ENCODE measurements at regions not wholly inside any gene's neighbourhood (a gene's known extent, or its start where the extent isn't known, plus 50 kb on each side); places are given as distances from the start of the nearest gene placed in this dataset.
A peak's percentile ranks its signal among the peaks of the same experiment; 100 is the strongest.

- TF ChIP-seq RBM25 (IDR thresholded peaks at IDR 0.05; ENCODE audit: low read depth, low read length, severe bottlenecking) (no peak), POU5F1 (IDR thresholded peaks at IDR 0.05; ENCODE audit: borderline replicate concordance, low read depth, low read length, partially characterized antibody) (no peak), ZNF589 (CRISPR knock-in tag; IDR thresholded peaks at IDR 0.05; ENCODE audit: low read depth) (peak; percentile 83), TFE3 (CRISPR knock-in tag; IDR thresholded peaks at IDR 0.05) (no peak), PTRF (tag; IDR thresholded peaks at IDR 0.05) (no peak), TSC22D4 (tag; IDR thresholded peaks at IDR 0.05) (no peak), ZNF436 (CRISPR knock-in tag; IDR thresholded peaks at IDR 0.05) (no peak), NCOA1 (IDR thresholded peaks at IDR 0.05; ENCODE audit: low read depth) (peak; percentile 79; the same call in 1 of the 2 replicates), CAMTA2 (CRISPR knock-in tag; conservative IDR thresholded peaks at IDR 0.05) (no peak), GTF2E2 (tag; IDR thresholded peaks at IDR 0.05) (peak; percentile 88; the same call in 1 of the 2 replicates), ZNF780A (CRISPR knock-in tag; IDR thresholded peaks at IDR 0.05) (no peak), ZNF274 (IDR thresholded peaks at IDR 0.05; ENCODE audit: borderline replicate concordance, low read depth, low read length) (no peak), ZBTB7A (IDR thresholded peaks at IDR 0.05; ENCODE audit: borderline replicate concordance, control insufficient read depth, low read depth, low read length) (0 out of 2 replicates have a peak, but pooled peaks have one; percentile 32), NFRKB (IDR thresholded peaks at IDR 0.05; ENCODE audit: low read depth) (peak; percentile 95), E2F3 (CRISPR knock-in tag; IDR thresholded peaks at IDR 0.05) (no peak), SIN3A (IDR thresholded peaks at IDR 0.05; ENCODE audit: borderline replicate concordance in 2 of 2, control insufficient read depth in 1 of 2, low read depth in 2 of 2, low read length in 2 of 2) (no peak), MEF2A (IDR thresholded peaks at IDR 0.05; ENCODE audit: control insufficient read depth, low read depth, low read length) (no peak), BRF1 (IDR thresholded peaks at IDR 0.05; ENCODE audit: borderline replicate concordance, extremely low read depth, insufficient read length) (no peak), GABPB2 (CRISPR knock-in tag; conservative IDR thresholded peaks at IDR 0.05) (no peak)
- TF ChIP-seq, protein P1, sequence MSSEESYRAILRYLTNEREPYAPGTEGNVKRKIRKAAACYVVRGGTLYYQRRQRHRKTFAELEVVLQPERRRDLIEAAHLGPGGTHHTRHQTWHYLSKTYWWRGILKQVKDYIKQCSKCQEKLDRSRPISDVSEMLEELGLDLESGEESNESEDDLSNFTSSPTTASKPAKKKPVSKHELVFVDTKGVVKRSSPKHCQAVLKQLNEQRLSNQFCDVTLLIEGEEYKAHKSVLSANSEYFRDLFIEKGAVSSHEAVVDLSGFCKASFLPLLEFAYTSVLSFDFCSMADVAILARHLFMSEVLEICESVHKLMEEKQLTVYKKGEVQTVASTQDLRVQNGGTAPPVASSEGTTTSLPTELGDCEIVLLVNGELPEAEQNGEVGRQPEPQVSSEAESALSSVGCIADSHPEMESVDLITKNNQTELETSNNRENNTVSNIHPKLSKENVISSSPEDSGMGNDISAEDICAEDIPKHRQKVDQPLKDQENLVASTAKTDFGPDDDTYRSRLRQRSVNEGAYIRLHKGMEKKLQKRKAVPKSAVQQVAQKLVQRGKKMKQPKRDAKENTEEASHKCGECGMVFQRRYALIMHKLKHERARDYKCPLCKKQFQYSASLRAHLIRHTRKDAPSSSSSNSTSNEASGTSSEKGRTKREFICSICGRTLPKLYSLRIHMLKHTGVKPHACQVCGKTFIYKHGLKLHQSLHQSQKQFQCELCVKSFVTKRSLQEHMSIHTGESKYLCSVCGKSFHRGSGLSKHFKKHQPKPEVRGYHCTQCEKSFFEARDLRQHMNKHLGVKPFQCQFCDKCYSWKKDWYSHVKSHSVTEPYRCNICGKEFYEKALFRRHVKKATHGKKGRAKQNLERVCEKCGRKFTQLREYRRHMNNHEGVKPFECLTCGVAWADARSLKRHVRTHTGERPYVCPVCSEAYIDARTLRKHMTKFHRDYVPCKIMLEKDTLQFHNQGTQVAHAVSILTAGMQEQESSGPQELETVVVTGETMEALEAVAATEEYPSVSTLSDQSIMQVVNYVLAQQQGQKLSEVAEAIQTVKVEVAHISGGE (CRISPR knock-in tag; IDR thresholded peaks at IDR 0.05): no peak
- TF ChIP-seq, protein P2, sequence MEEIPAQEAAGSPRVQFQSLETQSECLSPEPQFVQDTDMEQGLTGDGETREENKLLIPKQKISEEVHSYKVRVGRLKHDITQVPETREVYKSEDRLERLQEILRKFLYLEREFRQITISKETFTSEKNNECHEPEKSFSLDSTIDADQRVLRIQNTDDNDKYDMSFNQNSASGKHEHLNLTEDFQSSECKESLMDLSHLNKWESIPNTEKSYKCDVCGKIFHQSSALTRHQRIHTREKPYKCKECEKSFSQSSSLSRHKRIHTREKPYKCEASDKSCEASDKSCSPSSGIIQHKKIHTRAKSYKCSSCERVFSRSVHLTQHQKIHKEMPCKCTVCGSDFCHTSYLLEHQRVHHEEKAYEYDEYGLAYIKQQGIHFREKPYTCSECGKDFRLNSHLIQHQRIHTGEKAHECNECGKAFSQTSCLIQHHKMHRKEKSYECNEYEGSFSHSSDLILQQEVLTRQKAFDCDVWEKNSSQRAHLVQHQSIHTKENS (CRISPR knock-in tag; IDR thresholded peaks at IDR 0.05): no peak
- TF ChIP-seq, protein P3, sequence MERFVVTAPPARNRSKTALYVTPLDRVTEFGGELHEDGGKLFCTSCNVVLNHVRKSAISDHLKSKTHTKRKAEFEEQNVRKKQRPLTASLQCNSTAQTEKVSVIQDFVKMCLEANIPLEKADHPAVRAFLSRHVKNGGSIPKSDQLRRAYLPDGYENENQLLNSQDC (CRISPR knock-in tag; IDR thresholded peaks at IDR 0.05): no peak
These were observed 80.6 kb upstream of the HIVEP1 start (continued) for GRCh38 chr6:11931296-11932035.

Measured in K562 (cell line).